UCSD-AML1 (cell line): ENCODE measurements at regions not wholly inside any gene's neighbourhood (a gene's known extent, or its start where the extent isn't known, plus 50 kb on each side); places are given as distances from the start of the nearest gene placed in this dataset.

ENCODE experiments used
- DNase-seq: peaks from one replicate; lab custom pipeline; 2025; ENCODE audit not compliant: unreplicated experiment; lab: John Stamatoyannopoulos, UW

- DNase-seq = no peak
These were observed 80.8 kb downstream of the CAMK2N1 start for GRCh38 chr1:20405051-20405754.
